HCT116 (cell line): ENCODE measurements at regions not wholly inside any gene's neighbourhood (a gene's known extent, or its start where the extent isn't known, plus 50 kb on each side); places are given as distances from the start of the nearest gene placed in this dataset.

Experiments
- ELF1 ChIP-seq: IDR thresholded peaks from 2 replicates; pipeline ENCODE4 v1.6.1; 2012; ENCODE audit warnings: low read depth, borderline replicate concordance
- EZH2 ChIP-seq: fragments of 200-600 bp; sonication (generic); IDR thresholded peaks from 2 replicates; pipeline ENCODE4 v1.6.1; 2017; ENCODE audit warnings: antibody characterized with exemption, mixed run types
- EZH2phosphoT487 ChIP-seq: fragments of 200-600 bp; IDR thresholded peaks from 2 replicates; pipeline ENCODE4 v1.6.1; 2018; ENCODE audit warnings: antibody characterized with exemption, borderline replicate concordance
- POLR2A ChIP-seq: IDR thresholded peaks from 2 replicates; pipeline ENCODE4 v1.7.0; 2011; ENCODE audit warnings: borderline replicate concordance; ENCODE audit not compliant: insufficient read depth, insufficient read length; ENCODE audit errors: extremely low read depth
- ZNF274 ChIP-seq: fragments of 200-500 bp; sonication (Bioruptor generic); IDR thresholded peaks from 2 replicates; pipeline ENCODE4 v1.6.1; 2014; ENCODE audit warnings: mild to moderate bottlenecking, low read depth, low read length, inconsistent platforms
- TF ChIP-seq, protein P1 (sequence below), 3 experiments: fragments of 200-600 bp in 1 of 3; sonication (generic) in 1 of 3; IDR thresholded peaks in 2 of 3; conservative IDR thresholded peaks in 1 of 3; 2 replicates each; pipeline ENCODE4 v1.5.1; 2012 to 2017; ENCODE audit warnings: low read depth in 2 of 3, low read length in 2 of 3, antibody characterized with exemption in 1 of 3, borderline replicate concordance in 1 of 3, control low read depth in 1 of 3, mild to moderate bottlenecking in 1 of 3, mixed read lengths in 1 of 3, mixed run types in 1 of 3, moderate library complexity in 1 of 3; ENCODE audit not compliant: insufficient read depth in 1 of 3

DNA sequence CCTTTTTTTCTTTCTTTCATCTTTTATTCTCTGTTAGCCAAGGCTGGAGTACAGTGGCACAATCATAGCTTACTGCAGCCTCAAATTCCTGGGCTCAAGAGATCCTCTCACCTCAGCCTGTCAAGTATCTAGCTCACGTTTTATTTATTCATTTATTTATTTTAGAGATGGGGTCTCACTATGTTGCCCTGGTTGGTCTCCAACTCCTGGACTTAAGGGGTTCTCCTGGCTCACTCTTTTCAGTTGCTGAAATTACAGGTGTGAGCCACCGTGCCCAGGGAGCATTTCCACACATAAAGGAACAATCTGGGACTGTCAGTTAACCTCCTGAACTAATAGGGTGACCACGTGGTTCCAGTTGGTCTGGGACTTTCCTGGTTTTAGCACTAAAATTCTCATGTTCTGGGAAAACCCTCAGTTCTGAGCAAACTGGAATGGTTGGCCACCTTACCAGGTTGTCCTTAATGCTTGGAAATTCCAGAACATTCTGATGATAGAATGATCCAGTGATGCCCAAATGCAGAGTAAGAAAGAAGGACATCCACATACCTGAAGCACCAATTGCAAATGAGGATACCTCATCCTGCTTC, 105.5 kb upstream of the ZNF217 start:
- TF ChIP-seq, protein P1, sequence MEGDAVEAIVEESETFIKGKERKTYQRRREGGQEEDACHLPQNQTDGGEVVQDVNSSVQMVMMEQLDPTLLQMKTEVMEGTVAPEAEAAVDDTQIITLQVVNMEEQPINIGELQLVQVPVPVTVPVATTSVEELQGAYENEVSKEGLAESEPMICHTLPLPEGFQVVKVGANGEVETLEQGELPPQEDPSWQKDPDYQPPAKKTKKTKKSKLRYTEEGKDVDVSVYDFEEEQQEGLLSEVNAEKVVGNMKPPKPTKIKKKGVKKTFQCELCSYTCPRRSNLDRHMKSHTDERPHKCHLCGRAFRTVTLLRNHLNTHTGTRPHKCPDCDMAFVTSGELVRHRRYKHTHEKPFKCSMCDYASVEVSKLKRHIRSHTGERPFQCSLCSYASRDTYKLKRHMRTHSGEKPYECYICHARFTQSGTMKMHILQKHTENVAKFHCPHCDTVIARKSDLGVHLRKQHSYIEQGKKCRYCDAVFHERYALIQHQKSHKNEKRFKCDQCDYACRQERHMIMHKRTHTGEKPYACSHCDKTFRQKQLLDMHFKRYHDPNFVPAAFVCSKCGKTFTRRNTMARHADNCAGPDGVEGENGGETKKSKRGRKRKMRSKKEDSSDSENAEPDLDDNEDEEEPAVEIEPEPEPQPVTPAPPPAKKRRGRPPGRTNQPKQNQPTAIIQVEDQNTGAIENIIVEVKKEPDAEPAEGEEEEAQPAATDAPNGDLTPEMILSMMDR (IDR thresholded peaks at IDR 0.05 in 2 of 3, conservative IDR thresholded peaks at IDR 0.05 in 1 of 3; ENCODE audit: borderline replicate concordance in 1 of 3, insufficient read depth in 1 of 3, low read depth in 2 of 3, low read length in 2 of 3), result no peak
- TF ChIP-seq EZH2phosphoT487 (no peak), POLR2A (no peak), ZNF274 (no peak), ELF1 (no peak), EZH2 (no peak)
